ENCODE measurements at regions not wholly inside any gene's neighbourhood (a gene's known extent, or its start where the extent isn't known, plus 50 kb on each side); places are given as distances from the start of the nearest gene placed in this dataset.

DNA sequence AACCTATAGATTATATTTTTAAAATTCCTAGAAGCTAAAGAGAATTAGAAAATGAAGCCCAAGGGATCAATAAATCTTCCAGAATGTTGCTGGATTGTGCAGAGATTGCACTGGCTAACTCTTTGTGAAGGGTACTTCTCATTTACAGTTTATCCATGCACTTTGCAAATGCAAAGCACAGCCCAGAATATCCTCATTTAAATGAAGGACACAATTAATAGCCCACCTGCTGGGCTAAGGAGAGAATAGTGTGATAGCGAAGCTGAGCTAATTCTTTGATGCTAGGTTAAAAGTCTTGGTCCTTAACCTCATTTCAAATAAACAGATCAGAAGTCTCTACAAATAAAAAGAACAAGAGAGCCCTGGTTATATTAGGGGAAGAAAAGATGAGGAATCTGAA is 72.5 kb downstream of the SMPDL3A start:
- TF ChIP-seq EGR1 (IDR thresholded peaks at IDR 0.05) = no peak
- TF ChIP-seq YY1 (IDR thresholded peaks at IDR 0.05; ENCODE audit: low read depth) = no peak
- TF ChIP-seq REST (IDR thresholded peaks at IDR 0.05; ENCODE audit: low read depth) = no peak
- no peak for TF ChIP-seq NFIC (IDR thresholded peaks at IDR 0.05)
- no peak for TF ChIP-seq CREB1 (IDR thresholded peaks at IDR 0.05; ENCODE audit: low read depth)
- TF ChIP-seq, protein P1, sequence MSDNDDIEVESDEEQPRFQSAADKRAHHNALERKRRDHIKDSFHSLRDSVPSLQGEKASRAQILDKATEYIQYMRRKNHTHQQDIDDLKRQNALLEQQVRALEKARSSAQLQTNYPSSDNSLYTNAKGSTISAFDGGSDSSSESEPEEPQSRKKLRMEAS (IDR thresholded peaks at IDR 0.05) = no peak
- no peak for TF ChIP-seq EP300 (IDR thresholded peaks at IDR 0.05; ENCODE audit: borderline replicate concordance)
- TF ChIP-seq RAD21 (IDR thresholded peaks at IDR 0.05; ENCODE audit: low read depth) = no peak
- TF ChIP-seq TCF12 (IDR thresholded peaks at IDR 0.05; ENCODE audit: low read depth) = no peak
- TF ChIP-seq TAF1 (IDR thresholded peaks at IDR 0.05; ENCODE audit: low read depth) = no peak
- no peak for TF ChIP-seq FOXM1 (IDR thresholded peaks at IDR 0.05; ENCODE audit: borderline replicate concordance, low read depth)
- no peak for TF ChIP-seq CEBPB (IDR thresholded peaks at IDR 0.05)
- no peak for TF ChIP-seq TEAD4 (IDR thresholded peaks at IDR 0.05)
